ENCODE measurements at regions not wholly inside any gene's neighbourhood (a gene's known extent, or its start where the extent isn't known, plus 50 kb on each side); places are given as distances from the start of the nearest gene placed in this dataset.

DNA sequence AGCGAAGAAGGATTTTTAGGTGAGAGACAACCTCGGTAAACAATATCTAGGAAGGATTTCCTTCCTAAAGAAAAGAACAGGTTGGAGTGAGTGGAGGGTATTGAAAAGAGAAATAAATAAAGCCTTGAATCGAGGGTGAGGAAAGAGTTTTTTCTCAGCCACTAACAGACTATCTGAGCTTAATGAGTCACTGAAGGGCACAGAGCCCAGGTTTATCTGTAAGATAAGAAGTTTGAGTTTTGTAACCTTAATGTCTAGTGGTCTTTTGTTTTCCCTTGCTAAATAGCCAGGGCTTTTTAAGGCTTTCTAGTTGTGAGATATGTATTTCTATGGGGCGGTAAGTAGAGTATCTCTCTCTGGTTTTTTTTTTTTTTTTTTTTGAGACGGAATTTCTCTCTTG is 394.5 kb upstream of the KIRREL3 start:
- no peak for TF ChIP-seq CTCF (IDR thresholded peaks at IDR 0.05; ENCODE audit: partially characterized antibody, unreplicated experiment)
- no peak overlapping the region for H3K4me3 Mint-ChIP-seq (ENCODE audit: unreplicated experiment)
- no peak for DNase-seq
- H3K4me1 Mint-ChIP-seq (ENCODE audit: low read depth, unreplicated experiment) = no peaks in the 10 kb centered on the region
- H3K27ac Mint-ChIP-seq (ENCODE audit: unreplicated experiment) = no peak overlapping the region
- no peaks in the 10 kb centered on the region for H3K36me3 Mint-ChIP-seq (ENCODE audit: unreplicated experiment)
- H3K9me3 Mint-ChIP-seq (ENCODE audit: unreplicated experiment) = no peaks in the 10 kb centered on the region
- no peaks in the 10 kb centered on the region for H3K27me3 Mint-ChIP-seq (ENCODE audit: unreplicated experiment)

DNA sequence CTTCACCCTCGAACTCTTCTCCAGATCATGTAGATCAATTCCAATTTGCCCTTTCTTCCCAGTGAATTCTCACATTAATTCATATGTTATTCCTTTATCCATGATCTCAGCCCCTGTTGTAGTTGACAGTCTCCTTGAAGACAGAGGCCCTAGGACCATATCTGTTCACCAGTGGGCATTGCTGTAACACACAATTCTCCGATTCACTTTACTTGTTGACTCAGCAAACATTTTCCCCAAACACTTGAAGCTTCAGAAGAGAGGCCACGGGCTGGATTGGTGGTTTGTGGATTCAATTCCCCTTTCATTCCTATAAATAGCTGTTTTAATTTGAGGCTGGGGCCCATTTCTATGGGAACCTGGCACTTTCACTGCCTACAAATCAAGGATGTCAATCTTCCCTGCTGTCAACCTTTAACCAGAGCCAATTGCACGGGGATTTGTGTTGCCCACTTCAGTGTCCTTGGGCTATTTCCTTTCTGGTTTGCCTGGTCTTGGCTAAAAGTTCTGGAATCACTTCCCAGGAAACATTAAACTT is 393.0 kb upstream of the KIRREL3 start:
- TF ChIP-seq CTCF (IDR thresholded peaks at IDR 0.05; ENCODE audit: partially characterized antibody, unreplicated experiment) = no peak
- H3K27ac Mint-ChIP-seq (ENCODE audit: unreplicated experiment) = no peak overlapping the region
- no peaks in the 10 kb centered on the region for H3K9me3 Mint-ChIP-seq (ENCODE audit: unreplicated experiment)

DNA sequence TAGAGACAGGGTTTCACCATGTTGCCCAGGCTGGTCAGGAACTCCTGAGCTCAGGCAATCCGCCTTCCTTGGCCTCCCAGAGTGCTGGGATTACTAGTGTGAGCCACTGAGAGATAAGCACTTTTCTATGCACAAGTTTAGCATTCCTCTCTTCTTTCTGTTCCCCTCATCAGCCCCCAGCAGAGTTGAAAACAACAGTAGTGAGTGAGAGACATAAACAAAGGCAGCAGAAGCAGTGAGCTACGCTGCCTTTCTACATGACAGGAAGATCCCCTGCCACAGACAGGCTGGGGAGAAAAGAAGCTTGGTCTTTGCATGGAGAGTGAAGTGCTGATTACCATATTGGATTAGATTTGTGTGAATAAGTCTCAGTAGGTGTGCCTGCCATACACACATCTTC is 392.0 kb upstream of the KIRREL3 start:
- Mint-ChIP-seq H3K4me1 (ENCODE audit: low read depth, unreplicated experiment) (no peaks in the 10 kb centered on the region), H3K9me3 (ENCODE audit: unreplicated experiment) (no peaks in the 10 kb centered on the region), H3K27ac (ENCODE audit: unreplicated experiment) (no peak overlapping the region), H3K36me3 (ENCODE audit: unreplicated experiment) (no peaks in the 10 kb centered on the region), H3K27me3 (ENCODE audit: unreplicated experiment) (no peaks in the 10 kb centered on the region), H3K4me3 (ENCODE audit: unreplicated experiment) (no peak overlapping the region)
- DNase-seq = no peak
- TF ChIP-seq CTCF (IDR thresholded peaks at IDR 0.05; ENCODE audit: partially characterized antibody, unreplicated experiment) = no peak

More for the DNA sequence above, 393.0 kb upstream of the KIRREL3 start:
- Mint-ChIP-seq H3K4me3 (ENCODE audit: unreplicated experiment) (no peak overlapping the region), H3K36me3 (ENCODE audit: unreplicated experiment) (no peaks in the 10 kb centered on the region), H3K27me3 (ENCODE audit: unreplicated experiment) (no peaks in the 10 kb centered on the region), H3K4me1 (ENCODE audit: low read depth, unreplicated experiment) (no peaks in the 10 kb centered on the region)
- DNase-seq = no peak

DNA sequence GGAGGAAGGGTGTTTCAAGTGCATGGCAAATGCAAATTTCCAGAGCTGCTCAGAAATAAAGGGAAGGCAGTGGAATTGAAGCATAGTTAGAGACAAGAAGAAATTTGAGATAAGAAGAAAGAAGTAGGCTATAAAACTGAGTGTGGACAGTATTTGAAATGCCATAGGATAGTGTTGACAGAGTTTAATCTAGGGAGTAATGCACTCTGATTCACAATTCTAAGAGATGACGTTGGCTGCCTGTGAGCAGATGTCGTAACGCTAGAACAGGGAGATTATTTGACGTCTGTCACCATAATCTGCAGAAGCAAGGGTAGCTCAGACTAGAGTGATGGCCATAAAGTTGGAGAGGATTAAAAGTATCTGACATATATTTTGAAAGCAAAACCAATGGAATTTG is 389.9 kb upstream of the KIRREL3 start:
- H3K36me3 Mint-ChIP-seq (ENCODE audit: unreplicated experiment) = no peaks in the 10 kb centered on the region
- no peaks in the 10 kb centered on the region for H3K9me3 Mint-ChIP-seq (ENCODE audit: unreplicated experiment)
- H3K4me3 Mint-ChIP-seq (ENCODE audit: unreplicated experiment) = no peak overlapping the region
- H3K27ac Mint-ChIP-seq (ENCODE audit: unreplicated experiment) = no peak overlapping the region
- no peak for TF ChIP-seq CTCF (IDR thresholded peaks at IDR 0.05; ENCODE audit: partially characterized antibody, unreplicated experiment)
- DNase-seq = no peak
- H3K27me3 Mint-ChIP-seq (ENCODE audit: unreplicated experiment) = no peaks in the 10 kb centered on the region
- H3K4me1 Mint-ChIP-seq (ENCODE audit: low read depth, unreplicated experiment) = no peaks in the 10 kb centered on the region

GRCh38 chr11:127385071-127385470 is 384.5 kb upstream of the KIRREL3 start:
- DNase-seq = no peak
- peaks cover 3% of the 10 kb centered on the region for H3K27me3 Mint-ChIP-seq (ENCODE audit: unreplicated experiment)
- H3K27ac Mint-ChIP-seq (ENCODE audit: unreplicated experiment) = no peak overlapping the region
- H3K4me3 Mint-ChIP-seq (ENCODE audit: unreplicated experiment) = no peak overlapping the region
- no peaks in the 10 kb centered on the region for H3K4me1 Mint-ChIP-seq (ENCODE audit: low read depth, unreplicated experiment)
- TF ChIP-seq CTCF (IDR thresholded peaks at IDR 0.05; ENCODE audit: partially characterized antibody, unreplicated experiment) = no peak
- no peaks in the 10 kb centered on the region for H3K9me3 Mint-ChIP-seq (ENCODE audit: unreplicated experiment)
- H3K36me3 Mint-ChIP-seq (ENCODE audit: unreplicated experiment) = no peaks in the 10 kb centered on the region
